Neural cell (in vitro differentiated cells): ENCODE measurements at regions not wholly inside any gene's neighbourhood (a gene's known extent, or its start where the extent isn't known, plus 50 kb on each side); places are given as distances from the start of the nearest gene placed in this dataset.
"Not testable (repeated sequence)": the region's sequence is repeated elsewhere in the genome, so short reads cannot be mapped to it uniquely, and the experiment has no call there.

Source experiments
- H2AFZ ChIP-seq: fragments of 200-600, 300-800 bp; sonication (generic), shearing (Covaris generic); 2 replicates; pipeline ENCODE4 v1.6.0; 2014; ENCODE audit warnings: low read depth, mild to moderate bottlenecking, antibody characterized with exemption, low read length, moderate library complexity
- H3F3A ChIP-seq: fragments of 200-600 bp; shearing (Covaris generic); 2 replicates; pipeline ENCODE4 v1.6.1; 2016; ENCODE audit warnings: mild to moderate bottlenecking, moderate library complexity, mixed read lengths, antibody characterized with exemption, low read length; ENCODE audit not compliant: insufficient read depth, poor library complexity, severe bottlenecking
- H3K27ac ChIP-seq: fragments of 200-600, 300-800 bp; sonication (generic), shearing (Covaris generic); 2 replicates; pipeline ENCODE4 v1.5.1; 2014; ENCODE audit warnings: mild to moderate bottlenecking, low read length, moderate library complexity
- H3K27me3 ChIP-seq: fragments of 300-800, 200-600 bp; sonication (generic), shearing (Covaris generic); 2 replicates; pipeline ENCODE4 v1.6.0; 2014; ENCODE audit warnings: mild to moderate bottlenecking, low read depth, low read length, moderate library complexity; ENCODE audit not compliant: insufficient read depth
- H3K36me3 ChIP-seq: fragments of 300-800, 200-600 bp; sonication (generic), shearing (Covaris generic); 2 replicates; pipeline ENCODE4 v1.5.1; 2014; ENCODE audit warnings: mild to moderate bottlenecking, antibody characterized with exemption, low read length, moderate library complexity; ENCODE audit not compliant: insufficient read depth
- H3K4me2 ChIP-seq: fragments of 300-800, 200-600 bp; sonication (generic), shearing (Covaris generic); 2 replicates; pipeline ENCODE4 v1.6.0; 2014; ENCODE audit warnings: mild to moderate bottlenecking, low read length
- H3K4me3 ChIP-seq: fragments of 300-800, 200-600 bp; sonication (generic), shearing (Covaris generic); 2 replicates; pipeline ENCODE4 v1.5.1; 2014; ENCODE audit warnings: mild to moderate bottlenecking, low read length, moderate library complexity
- H3K79me2 ChIP-seq: fragments of 200-600 bp; shearing (Covaris generic); replicated peaks from 2 replicates; pipeline ENCODE4 v1.6.0; 2014; ENCODE audit warnings: mild to moderate bottlenecking, low read length, moderate library complexity; ENCODE audit not compliant: insufficient read depth
- H3K9ac ChIP-seq: fragments of 300-800, 200-600 bp; sonication (generic), shearing (Covaris generic); 2 replicates; pipeline ENCODE4 v1.6.1; 2016; ENCODE audit warnings: mild to moderate bottlenecking, low read length, mixed read lengths
- H3K9me2 ChIP-seq: fragments of 200-600 bp; shearing (Covaris generic); 2 replicates; pipeline ENCODE4 v1.6.1; 2016; ENCODE audit warnings: mild to moderate bottlenecking, low read length, mixed read lengths; ENCODE audit not compliant: insufficient read depth
- H3K9me3 ChIP-seq: fragments of 200-600, 300-800 bp; sonication (generic), shearing (Covaris generic); 2 replicates; pipeline ENCODE4 v1.6.1; 2016; ENCODE audit warnings: mild to moderate bottlenecking, mixed run types, low read length, moderate library complexity, mixed read lengths
- H4K20me1 ChIP-seq: fragments of 200-600 bp; shearing (Covaris generic); 2 replicates; pipeline ENCODE4 v1.6.1; 2016; ENCODE audit warnings: mild to moderate bottlenecking, mixed run types; ENCODE audit not compliant: insufficient read depth
- EP300 ChIP-seq: fragments of 450-650 bp; conservative IDR thresholded peaks from 2 replicates; pipeline ENCODE4 v1.6.1; 2014; ENCODE audit warnings: antibody characterized with exemption, mild to moderate bottlenecking, moderate library complexity; ENCODE audit not compliant: poor library complexity, severe bottlenecking
- EZH2 ChIP-seq: fragments of 200-600, 300-800 bp; shearing (Covaris generic), sonication (generic); IDR thresholded peaks from 2 replicates; pipeline ENCODE4 v1.6.1; 2014; ENCODE audit warnings: antibody characterized with exemption, low read length, borderline replicate concordance, mild to moderate bottlenecking; ENCODE audit not compliant: insufficient read depth, poor library complexity, severe bottlenecking
- MXI1 ChIP-seq: fragments of 450-650 bp; conservative IDR thresholded peaks from 2 replicates; pipeline ENCODE4 v1.6.1; 2014; ENCODE audit warnings: antibody characterized with exemption, mild to moderate bottlenecking; ENCODE audit not compliant: poor library complexity, severe bottlenecking
- POLR2AphosphoS5 ChIP-seq: IDR thresholded peaks from 2 replicates; pipeline ENCODE4 v1.6.1; 2012
- RAD21 ChIP-seq: fragments of 450-650 bp; conservative IDR thresholded peaks from 2 replicates; pipeline ENCODE4 v1.6.1; 2014; ENCODE audit warnings: antibody characterized with exemption, mild to moderate bottlenecking, moderate library complexity
- SMC3 ChIP-seq: fragments of 450-650 bp; conservative IDR thresholded peaks from 2 replicates; pipeline ENCODE4 v1.6.1; 2014; ENCODE audit warnings: antibody characterized with exemption, mild to moderate bottlenecking, moderate library complexity; ENCODE audit not compliant: poor library complexity
- TAF1 ChIP-seq: IDR thresholded peaks from 2 replicates; pipeline ENCODE4 v1.6.1; 2012; ENCODE audit warnings: low read depth
- TF ChIP-seq, protein P1 (sequence below): fragments of 450-650 bp; IDR thresholded peaks from 2 replicates; pipeline ENCODE4 v1.5.1; 2014; ENCODE audit warnings: antibody characterized with exemption, mild to moderate bottlenecking, moderate library complexity; ENCODE audit not compliant: poor library complexity, severe bottlenecking
- TF ChIP-seq, protein P2 (sequence below): IDR thresholded peaks from 2 replicates; pipeline ENCODE4 v1.6.1; 2012; ENCODE audit warnings: borderline replicate concordance

DNA sequence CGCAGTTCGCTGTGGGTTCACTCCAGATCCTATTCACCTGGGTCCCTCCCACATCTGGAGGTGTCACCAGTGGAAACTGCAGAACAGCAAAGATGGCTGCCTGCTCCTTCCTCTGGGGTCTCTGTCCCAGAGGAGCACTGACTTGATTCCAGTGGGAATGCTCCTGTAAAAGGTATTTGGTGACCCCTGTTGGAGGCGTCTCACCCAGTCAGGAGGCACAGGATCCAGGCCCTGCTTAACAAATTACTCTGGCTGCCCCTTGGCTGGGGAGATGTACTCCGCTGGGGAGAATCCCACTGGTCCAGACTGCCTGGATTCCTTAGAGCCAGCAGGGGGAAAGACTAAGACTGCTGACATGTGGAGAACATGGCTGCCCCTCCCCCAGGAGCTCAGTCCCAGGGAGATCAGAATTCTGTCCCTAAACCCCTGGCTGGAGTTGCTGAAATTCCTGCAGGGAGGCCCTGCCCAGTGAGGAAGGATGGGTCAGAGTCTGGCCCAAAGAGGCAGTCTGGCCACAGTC is 483.0 kb downstream of the CBLN4 start:
- Histone ChIP-seq H3K9me2 (no peaks in the 10 kb centered on the region), H3K4me3 (no peak overlapping the region), H3K9me3 (no peaks in the 10 kb centered on the region), H3F3A (no peaks in the 10 kb centered on the region), H3K79me2 (no peaks in the 10 kb centered on the region), H4K20me1 (no peaks in the 10 kb centered on the region), H3K4me2 (no peak overlapping the region), H3K36me3 (no peaks in the 10 kb centered on the region), H3K27ac (no peak overlapping the region), H3K27me3 (no peaks in the 10 kb centered on the region), H2AFZ (no peak overlapping the region), H3K9ac (no peak overlapping the region)
- TF ChIP-seq, protein P1, sequence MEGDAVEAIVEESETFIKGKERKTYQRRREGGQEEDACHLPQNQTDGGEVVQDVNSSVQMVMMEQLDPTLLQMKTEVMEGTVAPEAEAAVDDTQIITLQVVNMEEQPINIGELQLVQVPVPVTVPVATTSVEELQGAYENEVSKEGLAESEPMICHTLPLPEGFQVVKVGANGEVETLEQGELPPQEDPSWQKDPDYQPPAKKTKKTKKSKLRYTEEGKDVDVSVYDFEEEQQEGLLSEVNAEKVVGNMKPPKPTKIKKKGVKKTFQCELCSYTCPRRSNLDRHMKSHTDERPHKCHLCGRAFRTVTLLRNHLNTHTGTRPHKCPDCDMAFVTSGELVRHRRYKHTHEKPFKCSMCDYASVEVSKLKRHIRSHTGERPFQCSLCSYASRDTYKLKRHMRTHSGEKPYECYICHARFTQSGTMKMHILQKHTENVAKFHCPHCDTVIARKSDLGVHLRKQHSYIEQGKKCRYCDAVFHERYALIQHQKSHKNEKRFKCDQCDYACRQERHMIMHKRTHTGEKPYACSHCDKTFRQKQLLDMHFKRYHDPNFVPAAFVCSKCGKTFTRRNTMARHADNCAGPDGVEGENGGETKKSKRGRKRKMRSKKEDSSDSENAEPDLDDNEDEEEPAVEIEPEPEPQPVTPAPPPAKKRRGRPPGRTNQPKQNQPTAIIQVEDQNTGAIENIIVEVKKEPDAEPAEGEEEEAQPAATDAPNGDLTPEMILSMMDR: no peak

DNA sequence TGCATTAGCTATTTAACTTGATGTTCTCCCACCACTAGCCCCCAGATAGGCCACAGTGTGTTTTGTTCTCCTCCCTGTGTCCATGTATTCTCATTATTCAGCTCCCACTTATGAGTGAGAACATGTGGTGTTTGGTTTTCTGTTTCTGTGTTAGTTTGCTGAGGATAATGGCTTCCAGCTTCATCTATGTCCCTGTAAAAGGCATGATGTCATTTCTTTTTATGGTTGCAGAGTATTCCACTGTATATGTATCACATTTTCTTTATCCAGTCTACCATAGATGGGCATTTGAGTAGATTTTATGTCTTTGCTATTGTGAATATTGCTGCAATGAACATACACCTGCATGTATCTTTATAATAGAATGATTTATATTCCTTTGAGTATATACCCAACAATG is 487.7 kb downstream of the CBLN4 start:
- H2AFZ ChIP-seq, H3K36me3 ChIP-seq, H3K4me2 ChIP-seq, H3F3A ChIP-seq, H4K20me1 ChIP-seq, H3K9me3 ChIP-seq, H3K4me3 ChIP-seq, H3K27me3 ChIP-seq, H3K9me2 ChIP-seq, H3K79me2 ChIP-seq, H3K27ac ChIP-seq, H3K9ac ChIP-seq: not testable (repeated sequence)

DNA sequence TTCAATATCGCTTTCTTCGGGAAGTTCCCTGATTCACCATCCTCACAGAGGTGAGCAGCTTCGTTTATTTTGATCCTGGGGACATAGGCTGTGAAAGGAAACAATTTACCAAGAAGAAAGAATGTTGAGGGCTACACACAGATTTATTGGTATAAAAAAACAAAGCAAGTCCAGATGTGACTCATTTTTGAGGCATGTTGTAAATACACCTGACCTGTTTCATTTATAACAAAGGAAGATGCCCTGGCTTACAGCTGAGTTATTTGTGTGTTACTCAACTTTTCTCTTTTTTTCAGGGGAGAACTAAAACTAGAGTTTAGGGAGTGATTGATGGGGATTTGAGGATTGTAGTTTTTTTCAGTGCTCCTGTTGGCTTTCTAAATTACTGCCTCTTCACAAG is 489.5 kb downstream of the CBLN4 start:
- Histone ChIP-seq H3K79me2 (no peaks in the 10 kb centered on the region), H2AFZ (no peak overlapping the region), H3K36me3 (no peaks in the 10 kb centered on the region), H3K9me2 (no peaks in the 10 kb centered on the region), H3K27me3 (no peaks in the 10 kb centered on the region), H3K9ac (no peak overlapping the region), H3F3A (no peaks in the 10 kb centered on the region), H3K4me3 (no peak overlapping the region), H3K9me3 (no peaks in the 10 kb centered on the region), H3K4me2 (no peak overlapping the region), H3K27ac (no peak overlapping the region), H4K20me1 (no peaks in the 10 kb centered on the region)
- no peak for TF ChIP-seq TAF1
- TF ChIP-seq RAD21: no peak

DNA sequence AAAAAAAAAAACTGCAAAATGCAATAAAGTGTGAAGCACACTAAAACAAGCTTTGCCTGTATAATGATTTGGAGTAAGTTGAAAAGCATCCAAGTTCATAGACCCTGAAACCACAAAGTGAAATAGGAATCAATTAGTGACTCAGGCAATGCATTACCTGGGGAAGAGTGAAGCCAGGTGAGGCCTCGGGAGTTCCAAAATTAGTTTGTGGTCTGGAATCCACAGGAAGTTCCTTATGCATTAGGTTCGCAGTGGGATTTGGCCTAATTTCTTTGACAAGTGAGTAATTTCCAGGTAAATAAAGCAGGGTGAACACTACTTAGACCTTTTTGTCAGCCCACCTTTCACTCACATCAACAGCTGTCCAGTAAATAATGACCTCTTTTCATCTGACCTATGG is 490.8 kb downstream of the CBLN4 start:
- Histone ChIP-seq H3K4me2 (no peak overlapping the region), H3K79me2 (no peaks in the 10 kb centered on the region), H3K9me3 (no peaks in the 10 kb centered on the region), H2AFZ (no peak overlapping the region), H3K27ac (no peak overlapping the region), H3K27me3 (no peaks in the 10 kb centered on the region), H3K4me3 (no peak overlapping the region), H3K9me2 (no peaks in the 10 kb centered on the region), H4K20me1 (no peaks in the 10 kb centered on the region), H3K36me3 (no peaks in the 10 kb centered on the region), H3F3A (no peaks in the 10 kb centered on the region), H3K9ac (no peak overlapping the region)
- TF ChIP-seq MXI1 (no peak), EP300 (no peak), SMC3 (no peak), EZH2 (no peak), POLR2AphosphoS5 (no peak), RAD21 (no peak), TAF1 (no peak)
- TF ChIP-seq, protein P1: no peak
- TF ChIP-seq, protein P2, sequence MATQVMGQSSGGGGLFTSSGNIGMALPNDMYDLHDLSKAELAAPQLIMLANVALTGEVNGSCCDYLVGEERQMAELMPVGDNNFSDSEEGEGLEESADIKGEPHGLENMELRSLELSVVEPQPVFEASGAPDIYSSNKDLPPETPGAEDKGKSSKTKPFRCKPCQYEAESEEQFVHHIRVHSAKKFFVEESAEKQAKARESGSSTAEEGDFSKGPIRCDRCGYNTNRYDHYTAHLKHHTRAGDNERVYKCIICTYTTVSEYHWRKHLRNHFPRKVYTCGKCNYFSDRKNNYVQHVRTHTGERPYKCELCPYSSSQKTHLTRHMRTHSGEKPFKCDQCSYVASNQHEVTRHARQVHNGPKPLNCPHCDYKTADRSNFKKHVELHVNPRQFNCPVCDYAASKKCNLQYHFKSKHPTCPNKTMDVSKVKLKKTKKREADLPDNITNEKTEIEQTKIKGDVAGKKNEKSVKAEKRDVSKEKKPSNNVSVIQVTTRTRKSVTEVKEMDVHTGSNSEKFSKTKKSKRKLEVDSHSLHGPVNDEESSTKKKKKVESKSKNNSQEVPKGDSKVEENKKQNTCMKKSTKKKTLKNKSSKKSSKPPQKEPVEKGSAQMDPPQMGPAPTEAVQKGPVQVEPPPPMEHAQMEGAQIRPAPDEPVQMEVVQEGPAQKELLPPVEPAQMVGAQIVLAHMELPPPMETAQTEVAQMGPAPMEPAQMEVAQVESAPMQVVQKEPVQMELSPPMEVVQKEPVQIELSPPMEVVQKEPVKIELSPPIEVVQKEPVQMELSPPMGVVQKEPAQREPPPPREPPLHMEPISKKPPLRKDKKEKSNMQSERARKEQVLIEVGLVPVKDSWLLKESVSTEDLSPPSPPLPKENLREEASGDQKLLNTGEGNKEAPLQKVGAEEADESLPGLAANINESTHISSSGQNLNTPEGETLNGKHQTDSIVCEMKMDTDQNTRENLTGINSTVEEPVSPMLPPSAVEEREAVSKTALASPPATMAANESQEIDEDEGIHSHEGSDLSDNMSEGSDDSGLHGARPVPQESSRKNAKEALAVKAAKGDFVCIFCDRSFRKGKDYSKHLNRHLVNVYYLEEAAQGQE: no peak
